NCI-H524 (cell line): ENCODE measurements at regions not wholly inside any gene's neighbourhood (a gene's known extent, or its start where the extent isn't known, plus 50 kb on each side); places are given as distances from the start of the nearest gene placed in this dataset.
"Not testable (repeated sequence)": the region's sequence is repeated elsewhere in the genome, so short reads cannot be mapped to it uniquely, and the experiment has no call there.

Experiments used
- DNase-seq, 2 experiments: peaks; one replicate each; lab custom pipeline; 2025; lab: John Stamatoyannopoulos, UW

GRCh38 chr12:70070494-70071007, 172.7 kb upstream of the CNOT2 start:
- DNase-seq = no peak

GRCh38 chr12:70074510-70074909, 168.7 kb upstream of the CNOT2 start:
- DNase-seq = no peak

- no peak for DNase-seq
Observed at GRCh38 chr12:70077441-70077840, 165.8 kb upstream of the CNOT2 start.

GRCh38 chr12:70078161-70078560, 165.1 kb upstream of the CNOT2 start:
- DNase-seq = no peak

- DNase-seq = no peak
Observed at GRCh38 chr12:70080566-70080965, 162.7 kb upstream of the CNOT2 start.

GRCh38 chr12:70082997-70083676, 160.1 kb upstream of the CNOT2 start:
- no peak for DNase-seq

- no peak for DNase-seq
Observed at GRCh38 chr12:70083677-70084020, 159.6 kb upstream of the CNOT2 start.

- not testable (repeated sequence) for DNase-seq
Observed at GRCh38 chr12:70086372-70086771, 156.9 kb upstream of the CNOT2 start.

- no peak for DNase-seq
Observed at GRCh38 chr12:70091021-70091521, 152.2 kb upstream of the CNOT2 start.

GRCh38 chr12:70094467-70094866, 148.8 kb upstream of the CNOT2 start:
- no peak for DNase-seq

GRCh38 chr12:70096759-70097410, 146.3 kb upstream of the CNOT2 start:
- no peak for DNase-seq

- no peak for DNase-seq
Observed at GRCh38 chr12:70101064-70101463, 142.2 kb upstream of the CNOT2 start.

GRCh38 chr12:70106347-70106746, 136.9 kb upstream of the CNOT2 start:
- DNase-seq = no peak

- DNase-seq = no peak
Observed at GRCh38 chr12:70110085-70110484, 133.1 kb upstream of the CNOT2 start.

- DNase-seq = no peak
Observed at GRCh38 chr12:70117670-70118069, 125.6 kb upstream of the CNOT2 start.

GRCh38 chr12:70120970-70121369, 122.3 kb upstream of the CNOT2 start:
- peak; percentile 10 to 35 for DNase-seq

- DNase-seq = no peak
Observed at GRCh38 chr12:70121562-70121961, 121.7 kb upstream of the CNOT2 start.

GRCh38 chr12:70122804-70123203, 120.4 kb upstream of the CNOT2 start:
- no peak for DNase-seq

GRCh38 chr12:70149013-70149412, 94.2 kb upstream of the CNOT2 start:
- DNase-seq = no peak

GRCh38 chr12:70149665-70150064, 93.6 kb upstream of the CNOT2 start:
- DNase-seq = no peak

- no peak for DNase-seq
Observed at GRCh38 chr12:70150230-70150629, 93.0 kb upstream of the CNOT2 start.

- no peak for DNase-seq
Observed at GRCh38 chr12:70151993-70152392, 91.2 kb upstream of the CNOT2 start.

- no peak for DNase-seq
Observed at GRCh38 chr12:70154087-70154638, 89.1 kb upstream of the CNOT2 start.
